Vagina (tissue), 2 donors: ENCODE measurements at regions not wholly inside any gene's neighbourhood (a gene's known extent, or its start where the extent isn't known, plus 50 kb on each side); places are given as distances from the start of the nearest gene placed in this dataset.

Source experiments
- POLR2AphosphoS5 ChIP-seq, 2 donors: sonication (generic); formaldehyde crosslinking; IDR thresholded peaks; one replicate each; pipeline ENCODE4 v1.9.0; 2017; ENCODE audit warnings: antibody characterized with exemption in 2 of 2, mild to moderate bottlenecking in 2 of 2, low read depth in 1 of 2; ENCODE audit not compliant: insufficient read depth in 1 of 2
- TF ChIP-seq, protein P1 (sequence below), 3 experiments: fragments of 450-650 bp in 2 of 3; fragments of 200-600 bp in 1 of 3; sonication (generic) in 1 of 3; IDR thresholded peaks; one replicate each; pipeline ENCODE4 v1.5.1; 2017 to 2019; ENCODE audit warnings: antibody characterized with exemption in 3 of 3, mild to moderate bottlenecking in 2 of 3, moderate library complexity in 2 of 3

DNA sequence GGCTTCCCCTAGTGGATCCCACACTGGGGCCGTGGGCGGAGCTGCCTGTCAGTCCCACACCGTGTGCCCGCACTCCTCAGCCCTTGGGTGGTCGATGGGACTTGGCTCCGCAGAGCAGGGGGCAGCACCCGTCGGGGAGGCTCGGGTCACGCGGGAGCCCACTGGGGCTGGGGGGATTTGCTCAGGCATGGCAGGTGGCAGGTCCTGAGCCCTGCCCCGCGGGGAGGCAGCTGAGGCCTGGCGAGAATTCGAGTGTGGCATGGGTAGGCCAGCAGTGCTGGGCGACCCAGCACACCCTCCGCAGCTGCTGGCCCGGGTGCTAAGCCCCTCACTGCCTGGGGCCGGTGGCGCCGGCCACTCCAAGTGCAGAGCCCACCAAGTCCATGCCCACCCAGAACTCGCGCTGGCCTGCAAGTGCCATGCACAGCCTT is 481.7 kb upstream of the PRR20A start:
- TF ChIP-seq POLR2AphosphoS5 (IDR thresholded peaks at IDR 0.05; ENCODE audit: insufficient read depth in 1 of 2, low read depth in 1 of 2), result no peak
- TF ChIP-seq, protein P1, sequence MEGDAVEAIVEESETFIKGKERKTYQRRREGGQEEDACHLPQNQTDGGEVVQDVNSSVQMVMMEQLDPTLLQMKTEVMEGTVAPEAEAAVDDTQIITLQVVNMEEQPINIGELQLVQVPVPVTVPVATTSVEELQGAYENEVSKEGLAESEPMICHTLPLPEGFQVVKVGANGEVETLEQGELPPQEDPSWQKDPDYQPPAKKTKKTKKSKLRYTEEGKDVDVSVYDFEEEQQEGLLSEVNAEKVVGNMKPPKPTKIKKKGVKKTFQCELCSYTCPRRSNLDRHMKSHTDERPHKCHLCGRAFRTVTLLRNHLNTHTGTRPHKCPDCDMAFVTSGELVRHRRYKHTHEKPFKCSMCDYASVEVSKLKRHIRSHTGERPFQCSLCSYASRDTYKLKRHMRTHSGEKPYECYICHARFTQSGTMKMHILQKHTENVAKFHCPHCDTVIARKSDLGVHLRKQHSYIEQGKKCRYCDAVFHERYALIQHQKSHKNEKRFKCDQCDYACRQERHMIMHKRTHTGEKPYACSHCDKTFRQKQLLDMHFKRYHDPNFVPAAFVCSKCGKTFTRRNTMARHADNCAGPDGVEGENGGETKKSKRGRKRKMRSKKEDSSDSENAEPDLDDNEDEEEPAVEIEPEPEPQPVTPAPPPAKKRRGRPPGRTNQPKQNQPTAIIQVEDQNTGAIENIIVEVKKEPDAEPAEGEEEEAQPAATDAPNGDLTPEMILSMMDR (IDR thresholded peaks at IDR 0.05), result no peak
